HepG2 (cell line): ENCODE measurements at regions not wholly inside any gene's neighbourhood (a gene's known extent, or its start where the extent isn't known, plus 50 kb on each side); places are given as distances from the start of the nearest gene placed in this dataset.

ENCODE experiments used
- ATAC-seq: fragments of 200-7000 bp; cut with Tn5 transposase; 3 replicates; pipeline ENCODE4 v1.9.1; 2020; ENCODE audit warnings: mild to moderate bottlenecking, moderate library complexity
- BruUV-seq: library from RNA; stranded (reverse); fragments of 400-500 nt; replicated peaks from 2 replicates; lab custom pipeline; 2021; lab: Mats Ljungman, UMichigan
- CTCF ChIA-PET: fragments of 300-600 bp; formaldehyde crosslinking; extraction: SDS; loops from one replicate; lab custom pipeline; 2021; ENCODE audit warnings: low total read pairs, inconsistent platforms, low intra/inter-chr PET ratio; lab: Yijun Ruan, JAX
- POLR2A ChIA-PET: fragments of 350-600 bp; sonication (Branson Sonifier 250); formaldehyde crosslinking; loops from one replicate; lab custom pipeline; 2020; ENCODE audit warnings: antibody characterized with exemption, inconsistent platforms; lab: Yijun Ruan, JAX
- DNase-seq: peaks from one replicate; pipeline ENCODE4 v3.0.0-alpha.2; 2015; ENCODE audit warnings: low spot score
- FAIRE-seq: peaks from 3 replicates; lab custom pipeline; 2011; peaks lifted over from hg19 to GRCh38; lab: Jason Lieb, UNC
- H2AFZ ChIP-seq: one replicate; pipeline ENCODE4 v1.6.1; 2011; ENCODE audit warnings: low read length, inconsistent platforms
- H3K27ac ChIP-seq: fragments of 300-600 bp; 3 replicates; pipeline ENCODE4 v1.8.0; 2011; ENCODE audit warnings: mixed run types, mild to moderate bottlenecking, mixed read lengths, low read length, inconsistent platforms; ENCODE audit not compliant: insufficient read depth; ENCODE audit errors: extremely low read length
- H3K27me3 ChIP-seq, 2 experiments: fragments of 200-600 bp in 1 of 2; 2 replicates in 1 of 2; 3 replicates in 1 of 2; pipeline versions ENCODE4 v1.6.0 to v1.8.0; 2011; ENCODE audit warnings: low read length in 2 of 2, mild to moderate bottlenecking in 2 of 2, moderate library complexity in 2 of 2, inconsistent platforms in 1 of 2; ENCODE audit not compliant: insufficient read depth in 2 of 2, control insufficient read depth in 1 of 2
- H3K36me3 ChIP-seq, 2 experiments: fragments of 200-600 bp in 1 of 2; replicated peaks in 1 of 2; 2 replicates in 1 of 2; 3 replicates in 1 of 2; pipeline versions ENCODE4 v1.5.1 to v1.8.0; 2011; ENCODE audit warnings: low read length in 2 of 2, inconsistent platforms in 1 of 2; ENCODE audit not compliant: insufficient read depth in 2 of 2, control insufficient read depth in 1 of 2
- H3K4me1 ChIP-seq: 2 replicates; pipeline ENCODE4 v1.5.1; 2012; ENCODE audit warnings: low read length, inconsistent platforms; ENCODE audit not compliant: insufficient read depth
- H3K4me2 ChIP-seq: 2 replicates; pipeline ENCODE4 v1.6.0; 2011; ENCODE audit warnings: low read depth, low read length, inconsistent platforms
- H3K4me3 ChIP-seq, 3 experiments: fragments of 200-600 bp in 1 of 3; sonication (generic), shearing (Covaris generic) in 1 of 3; replicated peaks in 1 of 3; 2 replicates each; pipeline ENCODE4 v1.5.1; 2011 to 2016; ENCODE audit warnings: low read length in 3 of 3, inconsistent platforms in 2 of 3, low read depth in 2 of 3, mild to moderate bottlenecking in 2 of 3, control low read depth in 1 of 3, mixed read lengths in 1 of 3; ENCODE audit not compliant: insufficient read depth in 1 of 3
- H3K79me2 ChIP-seq: one replicate; pipeline ENCODE4 v1.6.1; 2011; ENCODE audit warnings: low read length, inconsistent platforms; ENCODE audit not compliant: insufficient read depth
- H3K9ac ChIP-seq: 2 replicates; pipeline ENCODE4 v1.6.0; 2011; ENCODE audit warnings: mild to moderate bottlenecking, low read depth, low read length, inconsistent platforms; ENCODE audit not compliant: insufficient read depth
- H3K9me3 ChIP-seq: 2 replicates; pipeline ENCODE4 v1.5.1; 2012; ENCODE audit warnings: mild to moderate bottlenecking, low read length
- H4K20me1 ChIP-seq: 2 replicates; pipeline ENCODE4 v1.6.0; 2011; ENCODE audit warnings: inconsistent platforms, mild to moderate bottlenecking, low read length, moderate library complexity; ENCODE audit not compliant: insufficient read depth
- PLRG1 ChIP-seq: fragments of 450-650 bp; conservative IDR thresholded peaks from 2 replicates; pipeline ENCODE4 v1.6.1; 2016
- RCOR2 ChIP-seq: IDR thresholded peaks from 2 replicates; pipeline ENCODE4 v1.6.1; 2016; ENCODE audit warnings: missing biosample characterization, missing genetic modification reagents
- ZNF207 ChIP-seq: fragments of 450-650 bp; IDR thresholded peaks from 2 replicates; pipeline ENCODE4 v1.6.1; 2016; ENCODE audit warnings: antibody characterized with exemption, borderline replicate concordance
- ZNF383 ChIP-seq: sonication (generic); formaldehyde crosslinking; IDR thresholded peaks from 2 replicates; pipeline ENCODE4 v1.4.0; 2020; ENCODE audit warnings: missing genetic modification reagents, mild to moderate bottlenecking, borderline replicate concordance
- ZNF605 ChIP-seq: sonication (generic); formaldehyde crosslinking; IDR thresholded peaks from 2 replicates; pipeline ENCODE4 v1.8.0; 2022; ENCODE audit warnings: mild to moderate bottlenecking, missing genetic modification reagents
- WGBS: methylation state at CpG from one replicate; pipeline ENCODE4 v1.1.6; 2017; ENCODE audit warnings: low lambda C conversion rate; 5-methylcytosine and 5-hydroxymethylcytosine counted together
- in situ Hi-C: cut with HindIII; loops from 2 replicates; pipeline ENCODE4 v1.10.0; 2017; ENCODE audit warnings: low pct_unique_long_range_greater_than_20kb; ENCODE audit not compliant: extremely low pct_ligation_motif_present
- intact Hi-C: fragments of 100-400 bp; cut with micrococcal nuclease; formaldehyde crosslinking; loops from one replicate; pipeline ENCODE4 v1.10.0; 2022; ENCODE audit not compliant: unreplicated experiment
- TF ChIP-seq, protein P1 (sequence below): IDR thresholded peaks from 2 replicates; pipeline ENCODE4 v1.6.1; 2016; ENCODE audit warnings: low read depth, borderline replicate concordance
- TF ChIP-seq, protein P2 (sequence below): sonication (generic); formaldehyde crosslinking; IDR thresholded peaks from 2 replicates; pipeline ENCODE4 v1.5.0; 2020; ENCODE audit warnings: missing genetic modification reagents

DNA sequence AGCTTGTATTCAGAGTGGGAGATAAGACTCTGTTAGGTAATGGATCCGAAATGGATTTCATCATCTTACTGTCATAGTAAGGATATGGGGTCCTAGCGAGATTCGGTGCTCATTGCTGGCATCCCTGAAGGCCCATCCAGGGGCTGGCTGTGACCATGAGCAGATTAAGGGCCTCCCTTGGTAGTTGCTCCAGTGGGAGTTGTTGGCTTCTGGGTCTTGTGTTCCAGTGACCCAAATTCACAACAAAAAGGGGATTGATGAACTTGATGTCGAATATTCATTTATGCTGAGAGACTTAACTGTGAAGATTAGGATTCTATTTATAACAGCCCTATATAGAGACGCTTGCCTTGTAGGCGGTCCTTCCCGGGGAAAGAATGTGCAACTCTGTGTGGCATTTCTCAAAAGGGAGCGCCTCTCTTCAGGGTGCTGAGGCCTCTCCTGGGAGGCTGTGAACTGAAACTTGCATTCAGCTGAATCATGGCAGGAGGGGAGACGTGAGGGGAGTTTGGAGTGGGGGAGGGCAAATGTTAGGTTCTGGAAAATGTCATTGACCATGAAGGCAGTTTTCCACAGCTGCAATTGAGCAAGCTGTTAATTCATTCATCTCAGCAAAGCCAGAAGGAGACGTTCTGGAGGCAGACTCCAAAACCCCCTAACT is 233.1 kb upstream of the FZD8 start:
- ATAC-seq = no peak
- H3K27ac ChIP-seq = no peak overlapping the region
- in situ Hi-C loops = no loop called here

DNA sequence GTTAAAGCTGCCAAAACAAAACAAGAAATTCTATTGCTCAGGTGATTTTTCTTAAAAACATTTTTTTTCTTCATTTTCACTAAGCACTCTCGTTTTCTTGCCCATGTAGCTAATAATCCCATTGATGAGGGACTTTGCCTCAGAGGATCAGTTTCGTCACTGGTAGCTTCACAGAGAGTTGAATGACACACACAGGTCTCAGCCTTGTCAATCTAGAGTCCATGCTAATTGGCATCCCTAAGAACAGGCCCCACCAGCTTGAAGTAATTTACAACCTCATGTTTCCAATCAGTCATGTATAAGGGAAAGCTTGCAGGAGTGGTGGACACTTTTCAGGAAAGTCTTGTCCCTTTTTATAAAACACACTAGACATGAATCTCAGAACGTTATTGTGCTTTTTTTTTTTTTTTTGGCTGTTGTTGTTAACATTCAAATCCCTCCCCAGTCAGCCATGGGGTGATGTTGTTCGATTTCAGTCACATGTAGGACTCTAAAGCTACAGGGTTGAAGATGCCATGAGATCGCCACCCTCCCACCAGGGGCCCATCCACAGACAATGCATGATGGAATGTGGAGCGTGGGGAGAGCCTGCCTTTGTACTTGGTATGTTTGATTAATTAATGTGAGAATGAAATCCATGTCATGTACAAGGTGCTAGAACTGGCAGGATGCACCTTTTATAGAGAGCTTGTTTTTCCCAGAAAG is 232.4 kb upstream of the FZD8 start:
- POLR2A ChIA-PET = no interaction called here
- WGBS = 17% methylated on average over 6 of the region's 6 CpGs
- no peak for TF ChIP-seq ZNF207
- no peak for TF ChIP-seq RCOR2 (CRISPR knock-in tag)
- TF ChIP-seq ZNF383 (CRISPR knock-in tag) = no peak
- TF ChIP-seq, all 625 proteins: peak for 0
- CTCF ChIA-PET = no interaction called here
- H3K79me2 ChIP-seq = no peaks in the 10 kb centered on the region
- H3K4me2 ChIP-seq = no peak overlapping the region
- H3K4me1 ChIP-seq = no peaks in the 10 kb centered on the region
- H4K20me1 ChIP-seq = no peaks in the 10 kb centered on the region
- H3K9me3 ChIP-seq = no peaks in the 10 kb centered on the region
- no peak for DNase-seq
- no peaks in the 10 kb centered on the region; a peak in 2 of 5 replicates for H3K27me3 ChIP-seq
- intact Hi-C loops (no loop called here), in situ Hi-C loops (no loop called here)
- no peak overlapping the region for H3K4me3 ChIP-seq
- H3K9ac ChIP-seq = no peak overlapping the region
- H2AFZ ChIP-seq = no peak overlapping the region
- BruUV-seq = no TSS peak
- no peak for ATAC-seq
- no peak overlapping the region for H3K27ac ChIP-seq
- no peak for FAIRE-seq
- H3K36me3 ChIP-seq = no peaks in the 10 kb centered on the region

More for the DNA sequence above, 233.1 kb upstream of the FZD8 start:
- H3K4me3 ChIP-seq = no peak overlapping the region
- intact Hi-C loops = no loop called here
- ChIA-PET CTCF (no interaction called here), POLR2A (no interaction called here)
- no peaks in the 10 kb centered on the region for H3K36me3 ChIP-seq
- no peak for FAIRE-seq
- no TSS peak for BruUV-seq
- no peaks in the 10 kb centered on the region; a peak in 2 of 5 replicates for H3K27me3 ChIP-seq
- H2AFZ ChIP-seq = no peak overlapping the region
- H3K9me3 ChIP-seq = no peaks in the 10 kb centered on the region
- no peak for DNase-seq
- no peak overlapping the region for H3K4me2 ChIP-seq
- TF ChIP-seq, protein P1, sequence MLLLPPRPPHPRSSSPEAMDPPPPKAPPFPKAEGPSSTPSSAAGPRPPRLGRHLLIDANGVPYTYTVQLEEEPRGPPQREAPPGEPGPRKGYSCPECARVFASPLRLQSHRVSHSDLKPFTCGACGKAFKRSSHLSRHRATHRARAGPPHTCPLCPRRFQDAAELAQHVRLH (CRISPR knock-in tag) = no peak
- TF ChIP-seq PLRG1 = no peak
- TF ChIP-seq, protein P2, sequence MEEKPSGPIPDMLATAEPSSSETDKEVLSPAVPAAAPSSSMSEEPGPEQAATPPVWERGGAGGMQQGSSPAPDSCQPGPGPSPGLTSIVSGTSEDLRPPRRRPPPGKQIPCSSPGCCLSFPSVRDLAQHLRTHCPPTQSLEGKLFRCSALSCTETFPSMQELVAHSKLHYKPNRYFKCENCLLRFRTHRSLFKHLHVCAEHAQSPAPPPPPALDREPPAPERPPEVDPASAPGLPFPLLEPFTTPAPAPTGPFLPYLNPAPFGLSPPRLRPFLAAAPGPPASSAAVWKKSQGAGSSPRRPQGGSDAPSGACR = no peak
- no peak for TF ChIP-seq ZNF605
- no peaks in the 10 kb centered on the region for H3K4me1 ChIP-seq
- 0% methylated on average over 6 of the region's 10 CpGs for WGBS
- H4K20me1 ChIP-seq = no peaks in the 10 kb centered on the region
- no peaks in the 10 kb centered on the region for H3K79me2 ChIP-seq
- H3K9ac ChIP-seq = no peak overlapping the region
